Activated CD4-positive, alpha-beta T cell treated with anti-CD3 and anti-CD28 coated beads, Interleukin-2, Interleukin-6, amounts not matched to agents 100 ng/mL and 50 ng/mL, durations not matched to agents 16 hours and 8 hours (primary cell): ENCODE measurements at regions not wholly inside any gene's neighbourhood (a gene's known extent, or its start where the extent isn't known, plus 50 kb on each side); places are given as distances from the start of the nearest gene placed in this dataset.

Experiments used
- DNase-seq: peaks from one replicate; pipeline ENCODE4 v3.0.0-alpha.2; 2020

- no peak for DNase-seq
These were observed 85.2 kb downstream of the NR2F2 start for GRCh38 chr15:96415513-96416217.

DNA sequence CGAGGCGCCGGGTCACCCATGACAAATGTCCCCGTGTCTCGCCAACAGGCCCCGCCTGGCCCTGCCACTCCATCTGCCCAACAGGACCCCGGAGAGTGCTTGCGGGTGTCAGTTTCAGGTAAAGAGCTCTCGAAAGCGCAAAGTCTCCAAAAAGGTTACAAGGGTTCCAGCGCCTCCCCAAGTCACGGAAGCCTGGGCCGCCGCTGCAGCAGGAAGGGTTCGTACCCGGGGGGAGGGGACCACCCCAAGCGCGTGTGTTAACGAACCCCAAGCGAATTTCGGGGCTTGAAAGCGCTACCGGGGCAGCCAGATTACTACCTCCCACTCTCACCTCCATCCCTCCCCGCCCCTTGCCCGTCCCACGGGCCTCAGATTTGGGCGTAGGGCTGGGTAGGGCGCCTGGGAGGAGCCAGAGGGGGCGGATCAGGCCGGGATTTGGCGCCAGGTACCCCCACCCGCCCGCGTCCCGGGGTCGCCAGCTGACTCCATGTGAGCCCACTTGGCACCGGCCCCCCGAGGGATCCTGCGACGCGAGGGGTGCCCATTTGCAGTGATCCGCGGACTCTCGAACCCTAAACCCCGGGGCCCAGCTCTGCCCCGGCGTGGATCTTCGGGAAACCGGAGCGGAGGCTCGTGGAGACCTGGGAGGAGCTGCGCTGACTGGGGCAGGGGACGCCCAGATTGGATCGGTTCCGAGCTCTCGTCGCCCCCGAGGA lies 85.9 kb downstream of the NR2F2 start:
- DNase-seq = no peak

DNA sequence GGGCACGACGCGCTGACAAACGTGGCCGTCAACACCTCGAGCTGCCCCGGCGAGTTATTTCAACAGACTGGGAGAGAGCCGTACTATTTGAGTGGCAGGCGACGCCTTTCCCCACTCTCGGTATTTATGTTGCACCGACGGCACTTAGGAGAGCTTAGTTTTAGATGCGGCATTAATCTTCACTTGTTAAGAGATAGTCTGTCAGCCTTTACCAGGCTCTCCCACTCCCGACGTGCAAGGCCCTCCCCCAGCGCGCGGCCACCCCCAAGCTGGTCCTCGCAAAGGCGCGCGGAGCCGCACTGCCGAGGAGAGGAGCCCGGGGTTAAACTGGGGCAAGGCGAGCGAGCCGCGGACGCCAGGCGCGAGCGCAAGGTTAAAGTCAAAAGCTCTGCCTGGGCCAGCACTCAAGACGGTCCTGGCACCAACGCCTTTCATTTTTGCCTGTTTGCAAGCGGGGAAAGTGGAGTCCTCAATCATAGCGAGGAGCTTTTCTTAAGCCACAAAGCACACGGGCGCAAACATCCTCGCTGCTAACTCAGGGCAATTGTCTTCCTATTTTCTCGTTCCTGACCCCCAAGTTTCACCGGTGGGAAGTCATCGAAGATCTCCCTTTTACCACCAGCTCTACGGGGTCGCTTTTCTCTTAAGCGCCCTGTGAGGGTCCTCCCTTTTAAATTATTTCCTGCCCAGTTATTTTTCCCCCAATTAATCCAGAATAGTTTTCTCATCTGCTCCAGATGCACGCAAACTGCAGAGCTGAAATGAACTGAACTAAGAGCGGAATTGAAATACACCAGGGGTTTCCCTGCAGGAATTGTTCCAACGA lies 86.6 kb downstream of the NR2F2 start:
- no peak for DNase-seq

GRCh38 chr15:96417760-96418130 lies 87.2 kb downstream of the NR2F2 start:
- no peak for DNase-seq

GRCh38 chr15:96418146-96418545 lies 87.6 kb downstream of the NR2F2 start:
- no peak for DNase-seq

DNA sequence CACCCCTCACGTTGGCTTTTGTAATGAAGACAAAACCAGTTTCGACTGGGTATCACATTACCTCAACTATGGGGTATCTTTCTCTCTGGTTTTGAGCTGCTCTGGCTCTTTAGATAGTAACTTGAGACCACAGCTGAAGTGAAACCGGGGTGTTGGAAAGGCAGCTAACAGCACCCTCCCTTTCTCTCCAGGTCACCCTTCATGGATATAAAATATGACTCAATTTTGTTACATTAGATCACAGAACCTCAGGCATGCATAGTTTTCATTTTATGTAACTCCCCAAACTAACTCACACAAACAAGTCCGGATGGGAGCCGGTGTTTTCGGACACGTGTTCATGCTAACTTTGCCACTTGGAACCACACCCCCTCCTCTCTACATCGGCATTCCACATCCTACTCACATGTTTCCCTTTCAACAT lies 90.7 kb downstream of the NR2F2 start:
- DNase-seq = no peak

GRCh38 chr15:96422125-96422524 lies 91.6 kb downstream of the NR2F2 start:
- DNase-seq = no peak

DNA sequence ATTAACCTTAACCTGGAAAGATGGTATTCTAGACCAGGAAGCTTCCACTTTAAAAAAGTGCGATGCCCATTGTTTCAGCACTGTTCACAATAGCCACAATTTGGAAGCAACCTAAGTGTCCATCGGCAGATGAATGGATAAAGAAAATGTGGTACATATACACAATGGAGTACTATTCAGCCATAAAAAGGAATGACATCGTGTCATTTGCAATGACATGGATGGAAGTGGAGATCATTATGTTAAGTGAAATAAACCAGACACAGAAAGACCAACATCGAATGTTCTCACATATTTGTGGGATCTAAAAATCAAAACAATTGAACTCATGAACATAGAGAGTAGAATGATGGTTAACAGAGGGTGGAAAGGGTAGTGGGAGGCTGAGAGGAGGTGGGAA lies 94.2 kb downstream of the NR2F2 start:
- DNase-seq = no peak

GRCh38 chr15:96428742-96429141 lies 98.2 kb downstream of the NR2F2 start:
- no peak for DNase-seq

GRCh38 chr15:96431786-96432185 lies 101.3 kb downstream of the NR2F2 start:
- DNase-seq = no peak

GRCh38 chr15:96435022-96435421 lies 104.5 kb downstream of the NR2F2 start:
- DNase-seq = no peak

DNA sequence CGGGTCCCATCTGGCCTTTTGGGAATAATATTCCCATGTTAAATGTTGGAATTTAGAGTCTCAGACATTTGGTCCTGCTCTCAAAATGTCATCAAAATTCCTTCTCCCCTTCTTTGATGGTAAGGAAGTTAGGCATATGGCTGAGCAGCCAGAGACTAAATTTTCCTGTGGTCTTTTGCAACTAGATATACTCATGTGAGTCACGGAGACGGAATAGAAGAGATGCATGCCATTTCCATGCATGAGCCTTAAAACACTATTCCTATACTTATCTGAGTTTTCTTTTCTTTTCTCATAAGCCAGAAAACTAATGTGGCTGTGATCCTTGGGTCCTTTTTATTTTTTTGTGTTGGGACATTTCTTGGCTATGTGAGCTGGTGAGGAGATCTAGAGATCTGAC lies 105.3 kb downstream of the NR2F2 start:
- DNase-seq = no peak

- no peak for DNase-seq
These were observed 110.5 kb downstream of the NR2F2 start for GRCh38 chr15:96440978-96441377.

DNA sequence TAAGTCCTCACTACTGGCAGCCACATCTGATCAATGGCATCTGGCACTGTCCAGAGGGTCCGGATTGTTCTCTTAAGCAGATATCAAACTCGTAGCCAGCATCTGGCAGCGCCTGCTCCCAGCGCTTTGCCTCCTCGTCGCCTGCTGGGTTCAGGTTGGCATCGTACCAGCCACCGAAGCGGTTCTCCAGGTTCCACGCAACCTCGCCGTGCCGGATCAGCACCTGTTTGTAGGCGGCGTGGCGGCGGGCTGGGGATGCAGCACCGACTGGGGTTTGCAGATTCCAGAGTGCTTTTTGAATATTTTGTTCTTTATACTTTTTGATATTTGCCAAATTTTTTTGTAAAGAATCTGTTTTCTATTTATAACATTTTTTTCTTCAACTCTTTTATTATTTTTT lies 111.6 kb downstream of the NR2F2 start:
- DNase-seq = no peak

DNA sequence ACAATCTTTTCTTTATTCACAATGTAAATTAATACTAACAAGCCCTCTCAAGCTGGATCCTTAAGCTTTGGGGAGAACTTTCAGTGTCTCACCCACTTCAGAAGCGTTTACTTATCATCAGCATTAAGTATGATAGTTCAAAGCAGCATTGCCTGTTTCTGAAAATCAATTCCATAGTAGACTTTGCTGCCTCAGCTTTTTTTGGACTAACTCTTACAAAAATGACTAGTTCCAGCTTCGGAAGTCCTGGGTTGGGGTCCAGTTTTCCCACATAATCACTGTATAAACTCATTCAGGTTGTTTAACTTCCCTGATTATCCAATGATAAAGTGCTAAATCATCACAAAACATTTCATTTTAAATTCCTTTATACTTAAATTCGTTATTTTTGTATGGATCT lies 114.4 kb downstream of the NR2F2 start:
- DNase-seq = no peak

DNA sequence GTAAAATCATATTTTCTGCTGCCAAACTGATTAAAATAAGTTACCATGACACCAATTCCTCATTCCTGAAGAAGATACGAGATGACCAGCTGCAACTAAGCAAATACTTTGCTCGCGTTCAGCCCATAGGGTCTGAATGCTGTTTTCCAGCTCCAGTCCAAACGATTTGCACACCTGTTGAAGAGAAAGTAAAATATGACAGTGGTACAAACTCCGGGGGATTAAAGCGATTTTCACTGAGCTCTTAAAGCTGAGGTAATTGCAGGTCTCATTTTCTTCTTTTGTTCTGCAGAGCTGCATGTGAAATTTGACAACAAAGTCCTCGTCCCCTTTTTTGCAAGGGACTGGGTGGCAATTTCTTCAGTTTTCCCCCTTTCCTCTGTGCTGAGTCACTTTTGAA lies 118.4 kb downstream of the NR2F2 start:
- DNase-seq = no peak

GRCh38 chr15:96457841-96458240 lies 127.3 kb downstream of the NR2F2 start:
- no peak for DNase-seq

DNA sequence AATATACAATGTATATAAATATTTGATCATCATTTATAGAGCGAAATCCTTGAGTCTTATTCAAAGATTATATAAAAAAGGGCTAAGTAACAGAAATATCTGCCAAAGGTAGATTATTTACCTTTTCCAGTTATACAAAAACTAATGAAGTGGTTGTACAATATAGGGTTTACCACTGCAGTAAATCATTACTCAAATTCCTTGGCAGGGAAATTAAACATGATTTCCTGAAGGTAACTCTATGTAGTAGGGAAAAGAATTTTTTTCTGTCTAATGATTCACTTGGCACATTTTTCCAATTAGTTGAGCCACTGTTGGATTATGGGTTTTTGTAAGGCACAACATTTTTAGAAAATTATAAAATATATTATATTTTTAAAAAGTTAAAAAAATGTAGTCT lies 129.6 kb downstream of the NR2F2 start:
- no peak for DNase-seq

- DNase-seq = no peak
These were observed 132.6 kb downstream of the NR2F2 start for GRCh38 chr15:96462768-96463750.

- DNase-seq = no peak
These were observed 136.0 kb downstream of the NR2F2 start for GRCh38 chr15:96466389-96466947.

GRCh38 chr15:96468036-96468435 lies 137.5 kb downstream of the NR2F2 start:
- no peak for DNase-seq

GRCh38 chr15:96470681-96471310 lies 140.3 kb downstream of the NR2F2 start:
- no peak for DNase-seq
